Sigmoid colon (tissue), 4 donors: ENCODE measurements at regions not wholly inside any gene's neighbourhood (a gene's known extent, or its start where the extent isn't known, plus 50 kb on each side); places are given as distances from the start of the nearest gene placed in this dataset.

Source experiments
- POLR2A ChIP-seq, 2 donors: fragments of 450-650 bp; IDR thresholded peaks; one replicate each; pipeline ENCODE4 v1.6.1; 2016; ENCODE audit warnings: antibody characterized with exemption in 2 of 2, mild to moderate bottlenecking in 2 of 2, moderate library complexity in 2 of 2
- POLR2AphosphoS5 ChIP-seq, 4 donors: sonication (generic); formaldehyde crosslinking; IDR thresholded peaks; one replicate each; pipeline ENCODE4 v1.6.1; 2017; ENCODE audit warnings: antibody characterized with exemption in 4 of 4
- TF ChIP-seq, protein P1 (sequence below), 4 experiments: fragments of 450-650 bp in 3 of 4; fragments of 200-600 bp in 1 of 4; IDR thresholded peaks; one replicate each; pipeline ENCODE4 v1.5.1; 2016 to 2019; ENCODE audit warnings: antibody characterized with exemption in 4 of 4, mild to moderate bottlenecking in 3 of 4, moderate library complexity in 2 of 4

DNA sequence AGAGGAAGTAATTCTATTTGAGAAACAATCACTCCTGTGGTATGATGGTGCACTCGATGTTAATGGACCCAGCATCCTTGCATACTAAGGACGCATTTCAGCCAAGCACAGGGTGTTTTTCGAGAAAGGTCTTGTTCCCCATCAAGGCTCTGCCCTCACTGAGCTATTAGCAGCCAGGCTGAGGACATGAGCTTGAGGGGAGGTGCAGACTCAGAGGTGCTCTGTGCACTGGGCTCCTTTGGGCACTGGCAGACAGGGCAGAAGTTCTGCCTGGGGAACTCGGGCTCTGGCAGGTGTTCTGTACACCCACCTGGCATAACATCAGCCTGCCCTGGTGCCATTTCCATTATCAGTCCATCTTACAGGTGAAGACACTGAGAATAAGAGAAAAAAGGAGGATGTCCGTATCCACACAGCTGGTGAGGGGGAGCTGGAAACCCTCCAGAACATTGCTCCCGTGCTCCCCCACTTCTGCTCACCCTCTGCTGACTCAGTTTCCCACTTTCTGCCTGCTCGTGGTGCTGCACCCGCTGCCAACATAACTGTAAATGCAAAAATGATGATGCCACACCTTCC lies 92.7 kb upstream of the RET start:
- TF ChIP-seq POLR2AphosphoS5 (IDR thresholded peaks at IDR 0.05), result no peak
- no peak for TF ChIP-seq POLR2A (IDR thresholded peaks at IDR 0.05)
- TF ChIP-seq, protein P1, sequence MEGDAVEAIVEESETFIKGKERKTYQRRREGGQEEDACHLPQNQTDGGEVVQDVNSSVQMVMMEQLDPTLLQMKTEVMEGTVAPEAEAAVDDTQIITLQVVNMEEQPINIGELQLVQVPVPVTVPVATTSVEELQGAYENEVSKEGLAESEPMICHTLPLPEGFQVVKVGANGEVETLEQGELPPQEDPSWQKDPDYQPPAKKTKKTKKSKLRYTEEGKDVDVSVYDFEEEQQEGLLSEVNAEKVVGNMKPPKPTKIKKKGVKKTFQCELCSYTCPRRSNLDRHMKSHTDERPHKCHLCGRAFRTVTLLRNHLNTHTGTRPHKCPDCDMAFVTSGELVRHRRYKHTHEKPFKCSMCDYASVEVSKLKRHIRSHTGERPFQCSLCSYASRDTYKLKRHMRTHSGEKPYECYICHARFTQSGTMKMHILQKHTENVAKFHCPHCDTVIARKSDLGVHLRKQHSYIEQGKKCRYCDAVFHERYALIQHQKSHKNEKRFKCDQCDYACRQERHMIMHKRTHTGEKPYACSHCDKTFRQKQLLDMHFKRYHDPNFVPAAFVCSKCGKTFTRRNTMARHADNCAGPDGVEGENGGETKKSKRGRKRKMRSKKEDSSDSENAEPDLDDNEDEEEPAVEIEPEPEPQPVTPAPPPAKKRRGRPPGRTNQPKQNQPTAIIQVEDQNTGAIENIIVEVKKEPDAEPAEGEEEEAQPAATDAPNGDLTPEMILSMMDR (IDR thresholded peaks at IDR 0.05), result no peak
